CD14-positive monocyte (primary cell): ENCODE measurements at regions not wholly inside any gene's neighbourhood (a gene's known extent, or its start where the extent isn't known, plus 50 kb on each side); places are given as distances from the start of the nearest gene placed in this dataset.

Experiments
- DNase-seq, 3 donors: peaks; one replicate each; pipeline ENCODE4 v3.0.0-alpha.2; 2011 to 2022
- H2AFZ ChIP-seq: 2 replicates; pipeline ENCODE4 v1.6.0; 2012; ENCODE audit warnings: mild to moderate bottlenecking, low read depth, low read length, inconsistent platforms; ENCODE audit not compliant: insufficient read depth, poor library complexity, severe bottlenecking
- H3K27ac ChIP-seq, 2 donors: 1 replicate in 1 of 2; 2 replicates in 1 of 2; pipeline ENCODE4 v1.5.1; 2012 to 2013; ENCODE audit warnings: low read length in 2 of 2, control low read depth in 1 of 2, inconsistent platforms in 1 of 2, low read depth in 1 of 2, mild to moderate bottlenecking in 1 of 2
- H3K27me3 ChIP-seq, 2 donors: one replicate each; pipeline versions ENCODE4 v1.6.0 to v1.6.1; 2011 to 2013; ENCODE audit warnings: low read length in 2 of 2; ENCODE audit not compliant: control insufficient read depth in 2 of 2, insufficient read depth in 2 of 2
- H3K36me3 ChIP-seq, 2 donors: replicated peaks in 1 of 2; 1 replicate in 1 of 2; 2 replicates in 1 of 2; pipeline versions ENCODE4 v1.5.1 to v1.6.1; 2012 to 2013; ENCODE audit warnings: low read length in 2 of 2, control low read depth in 1 of 2, inconsistent platforms in 1 of 2, mild to moderate bottlenecking in 1 of 2; ENCODE audit not compliant: insufficient read depth in 2 of 2, control insufficient read depth in 1 of 2
- H3K4me1 ChIP-seq, 2 donors: 1 replicate in 1 of 2; 2 replicates in 1 of 2; pipeline versions ENCODE4 v1.5.1 to v1.6.1; 2012 to 2013; ENCODE audit warnings: low read length in 2 of 2, control low read depth in 1 of 2, inconsistent platforms in 1 of 2, mild to moderate bottlenecking in 1 of 2, moderate library complexity in 1 of 2; ENCODE audit not compliant: insufficient read depth in 2 of 2, control insufficient read depth in 1 of 2
- H3K4me2 ChIP-seq: replicated peaks from 2 replicates; pipeline ENCODE3; 2012; ENCODE audit warnings: low read length, moderate library complexity, mild to moderate bottlenecking; ENCODE audit not compliant: poor library complexity, severe bottlenecking; ENCODE audit errors: extremely low read depth
- H3K4me3 ChIP-seq, 3 experiments: fragments of 200-600 bp in 1 of 3; sonication (generic) in 1 of 3; replicated peaks in 1 of 3; 1 replicate in 2 of 3; 2 replicates in 1 of 3; pipeline ENCODE4 v1.5.1; 2011 to 2013; ENCODE audit warnings: low read length in 3 of 3, mild to moderate bottlenecking in 3 of 3, control low read depth in 2 of 3, low read depth in 2 of 3, inconsistent platforms in 1 of 3, moderate library complexity in 1 of 3
- H3K79me2 ChIP-seq: 2 replicates; pipeline ENCODE4 v1.6.0; 2012; ENCODE audit warnings: mild to moderate bottlenecking, control low read depth, inconsistent platforms, low read length, moderate library complexity; ENCODE audit not compliant: insufficient read depth
- H3K9ac ChIP-seq: 2 replicates; pipeline ENCODE4 v1.6.0; 2017; ENCODE audit warnings: low read length, mild to moderate bottlenecking; ENCODE audit not compliant: insufficient read depth, poor library complexity, severe bottlenecking
- H3K9me3 ChIP-seq, 2 donors: replicated peaks in 1 of 2; 1 replicate in 1 of 2; 2 replicates in 1 of 2; pipeline versions ENCODE4 v1.5.1 to v1.6.1; 2012 to 2013; ENCODE audit warnings: low read length in 2 of 2, control low read depth in 1 of 2; ENCODE audit not compliant: control insufficient read depth in 1 of 2, insufficient read depth in 1 of 2
- H4K20me1 ChIP-seq: 2 replicates; pipeline ENCODE4 v1.6.0; 2012; ENCODE audit warnings: mild to moderate bottlenecking, low read length, control low read depth, moderate library complexity; ENCODE audit not compliant: insufficient read depth
- H3K27ac Mint-ChIP-seq, 7 donors: one replicate each; pipeline ENCODE4 v1.8.0; 2020; ENCODE audit warnings: mild to moderate bottlenecking in 7 of 7, mixed read lengths in 7 of 7, moderate library complexity in 6 of 7, inconsistent platforms in 2 of 7
- H3K27me3 Mint-ChIP-seq, 3 donors: one replicate each; pipeline ENCODE4 v1.8.0; 2021 to 2022; ENCODE audit warnings: low read depth in 3 of 3, mild to moderate bottlenecking in 3 of 3, mixed read lengths in 3 of 3, moderate library complexity in 3 of 3, inconsistent platforms in 1 of 3
- H3K36me3 Mint-ChIP-seq, 2 donors: one replicate each; pipeline ENCODE4 v1.8.0; 2020; ENCODE audit warnings: mixed read lengths in 2 of 2, inconsistent platforms in 1 of 2, mild to moderate bottlenecking in 1 of 2
- H3K4me1 Mint-ChIP-seq: one replicate; pipeline ENCODE4 v1.8.0; 2020; ENCODE audit warnings: mild to moderate bottlenecking, mixed read lengths
- H3K4me3 Mint-ChIP-seq, 2 donors: one replicate each; pipeline ENCODE4 v1.8.0; 2020; ENCODE audit warnings: mild to moderate bottlenecking in 2 of 2, mixed read lengths in 2 of 2, moderate library complexity in 1 of 2
- H3K9me3 Mint-ChIP-seq, 7 donors: one replicate each; pipeline ENCODE4 v1.8.0; 2020 to 2022; ENCODE audit warnings: mixed read lengths in 7 of 7, mild to moderate bottlenecking in 6 of 7, moderate library complexity in 6 of 7, inconsistent platforms in 2 of 7
- WGBS: methylation state at CpG from one replicate; pipeline ENCODE4 v1.1.5; 2013; ENCODE audit warnings: missing lambda C conversion rate; ENCODE audit not compliant: insufficient coverage; 5-methylcytosine and 5-hydroxymethylcytosine counted together
- intact Hi-C, 2 donors: fragments of 100-400 bp; cut with micrococcal nuclease; formaldehyde crosslinking; loops; one replicate each; pipeline versions ENCODE4 v1.15.0 to v1.15.1; 2023
- TF ChIP-seq, protein P1 (sequence below): fragments of 200-600 bp; IDR thresholded peaks from one replicate; pipeline ENCODE4 v1.8.0; 2022; ENCODE audit warnings: antibody characterized with exemption, mild to moderate bottlenecking

DNA sequence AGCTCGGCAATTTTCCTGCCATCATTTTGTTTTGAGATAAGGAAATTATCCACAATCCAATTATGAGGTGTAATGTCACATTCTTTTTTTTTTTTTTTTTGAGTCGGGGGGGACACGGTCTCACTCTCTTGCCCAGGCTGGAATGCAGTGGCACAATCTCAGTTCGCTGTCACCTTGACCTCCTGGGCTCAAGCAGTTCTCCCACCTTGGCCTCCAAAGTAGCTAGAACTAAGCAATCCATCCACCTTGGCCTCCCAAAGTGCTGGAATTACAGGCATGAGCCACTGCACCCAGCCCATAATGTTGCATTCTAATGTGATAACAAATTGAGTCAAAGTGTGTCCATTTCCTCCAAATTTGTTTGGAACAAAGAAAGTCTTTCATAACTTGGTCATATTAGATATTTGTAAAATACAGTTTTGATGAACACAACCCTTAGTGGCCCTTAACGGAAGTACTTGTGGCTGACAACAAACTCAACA lies 144.1 kb upstream of the AFDN start:
- Mint-ChIP-seq H3K27ac (no peak overlapping the region), H3K9me3 (peaks cover 2 to 21% (median 8%) of the 10 kb centered on the region in 7 donors), H3K4me3 (no peak overlapping the region), H3K27me3 (peaks cover 37 to 54% (median 51%) of the 10 kb centered on the region in 3 donors), H3K4me1 (no peaks in the 10 kb centered on the region), H3K36me3 (no peaks in the 10 kb centered on the region)
- H3K36me3 ChIP-seq = no peaks in the 10 kb centered on the region
- no peaks in the 10 kb centered on the region for H3K4me1 ChIP-seq
- peaks cover 6 to 7% of the 10 kb centered on the region in 2 donors for H3K9me3 ChIP-seq
- TF ChIP-seq, protein P1, sequence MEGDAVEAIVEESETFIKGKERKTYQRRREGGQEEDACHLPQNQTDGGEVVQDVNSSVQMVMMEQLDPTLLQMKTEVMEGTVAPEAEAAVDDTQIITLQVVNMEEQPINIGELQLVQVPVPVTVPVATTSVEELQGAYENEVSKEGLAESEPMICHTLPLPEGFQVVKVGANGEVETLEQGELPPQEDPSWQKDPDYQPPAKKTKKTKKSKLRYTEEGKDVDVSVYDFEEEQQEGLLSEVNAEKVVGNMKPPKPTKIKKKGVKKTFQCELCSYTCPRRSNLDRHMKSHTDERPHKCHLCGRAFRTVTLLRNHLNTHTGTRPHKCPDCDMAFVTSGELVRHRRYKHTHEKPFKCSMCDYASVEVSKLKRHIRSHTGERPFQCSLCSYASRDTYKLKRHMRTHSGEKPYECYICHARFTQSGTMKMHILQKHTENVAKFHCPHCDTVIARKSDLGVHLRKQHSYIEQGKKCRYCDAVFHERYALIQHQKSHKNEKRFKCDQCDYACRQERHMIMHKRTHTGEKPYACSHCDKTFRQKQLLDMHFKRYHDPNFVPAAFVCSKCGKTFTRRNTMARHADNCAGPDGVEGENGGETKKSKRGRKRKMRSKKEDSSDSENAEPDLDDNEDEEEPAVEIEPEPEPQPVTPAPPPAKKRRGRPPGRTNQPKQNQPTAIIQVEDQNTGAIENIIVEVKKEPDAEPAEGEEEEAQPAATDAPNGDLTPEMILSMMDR = no peak
- H4K20me1 ChIP-seq = no peaks in the 10 kb centered on the region
- H3K27me3 ChIP-seq = peaks cover 19 to 43% of the 10 kb centered on the region in 2 donors
- no peak overlapping the region for H2AFZ ChIP-seq
- no peak for DNase-seq
- no peak overlapping the region for H3K27ac ChIP-seq
- WGBS = 82% methylated on average over 2 of the region's 5 CpGs
- H3K79me2 ChIP-seq = no peaks in the 10 kb centered on the region
- no peak overlapping the region for H3K4me2 ChIP-seq
- no peak overlapping the region for H3K4me3 ChIP-seq
- intact Hi-C loops = no loop called here
- H3K9ac ChIP-seq = no peak overlapping the region

- WGBS = 91% methylated on average over 15 of the region's 19 CpGs
- Histone ChIP-seq H3K27me3 (peaks cover 13 to 39% of the 10 kb centered on the region in 2 donors), H3K4me2 (no peak overlapping the region), H3K9me3 (peaks cover 6 to 7% of the 10 kb centered on the region in 2 donors), H3K4me3 (no peak overlapping the region), H3K79me2 (no peaks in the 10 kb centered on the region), H3K36me3 (no peaks in the 10 kb centered on the region), H2AFZ (no peak overlapping the region), H3K27ac (no peak overlapping the region), H3K9ac (no peak overlapping the region), H4K20me1 (no peaks in the 10 kb centered on the region), H3K4me1 (no peaks in the 10 kb centered on the region)
- intact Hi-C loops = no loop called here
- Mint-ChIP-seq H3K36me3 (no peaks in the 10 kb centered on the region), H3K27me3 (peaks cover 31 to 49% (median 48%) of the 10 kb centered on the region in 3 donors), H3K4me1 (no peaks in the 10 kb centered on the region), H3K27ac (no peak overlapping the region), H3K9me3 (peaks cover 2 to 21% (median 8%) of the 10 kb centered on the region in 7 donors), H3K4me3 (no peak overlapping the region)
- TF ChIP-seq, protein P1 = no peak
- DNase-seq = no peak
These were observed 143.5 kb upstream of the AFDN start for GRCh38 chr6:167683028-167683862.
